Pancreas (tissue), 10 donors: ENCODE measurements at regions not wholly inside any gene's neighbourhood (a gene's known extent, or its start where the extent isn't known, plus 50 kb on each side); places are given as distances from the start of the nearest gene placed in this dataset.

Experiments
- ATAC-seq, 4 donors: fragments of 200-7000 bp; cut with Tn5 transposase; one replicate each; pipeline versions ENCODE4 v1.8.0 to v1.9.1; 2020; ENCODE audit warnings: mild to moderate bottlenecking in 4 of 4, moderate library complexity in 4 of 4
- DNase-seq, 6 donors: peaks; one replicate each; pipeline ENCODE4 v3.0.0-alpha.2; 2020
- FAIRE-seq: peaks from 2 replicates; lab custom pipeline; 2012; peaks lifted over from hg19 to GRCh38; lab: Jason Lieb, UNC
- H3K27ac ChIP-seq, 4 donors: fragments of 200-600 bp; sonication (generic); 1 replicate in 3 of 4; 2 replicates in 1 of 4; pipeline versions ENCODE4 v1.5.0 to v1.8.0; 2020
- H3K27me3 ChIP-seq, 4 donors: fragments of 200-600 bp; one replicate each; pipeline ENCODE4 v1.8.0; 2021
- H3K36me3 ChIP-seq, 3 donors: fragments of 200-600 bp; sonication (generic) in 1 of 3; one replicate each; pipeline versions ENCODE4 v1.5.0 to v1.8.0; 2020 to 2021
- H3K4me1 ChIP-seq, 3 donors: fragments of 200-600 bp; one replicate each; pipeline ENCODE4 v1.8.0; 2021
- H3K4me3 ChIP-seq, 4 donors: fragments of 200-600 bp; sonication (generic) in 2 of 4; one replicate each; pipeline versions ENCODE4 v1.5.0 to v1.8.0; 2020 to 2021
- H3K9me3 ChIP-seq, 4 donors: fragments of 200-600 bp; one replicate each; pipeline ENCODE4 v1.8.0; 2021
- CTCF ChIP-seq, 4 donors: fragments of 200-600 bp; sonication (generic) in 3 of 4; IDR thresholded peaks; one replicate each; pipeline versions ENCODE4 v1.5.0 to v1.8.0; 2021; ENCODE audit warnings: antibody characterized with exemption in 4 of 4
- WGBS, 2 donors: extraction: QIAGEN DNeasy Blood & Tissue Kit; methylation state at CpG; one replicate each; pipeline ENCODE4 v1.1.7; 2013; 5-methylcytosine and 5-hydroxymethylcytosine counted together
- intact Hi-C, 3 donors: fragments of 100-400 bp; cut with DNase I; formaldehyde crosslinking; loops; one replicate each; pipeline versions ENCODE4 v1.11.1 to v1.14.2; 2022
- donor health status: healthy with polysubstance abuse.
- donor health status: DM: no; HTN: no; CAD: no; lungs with moderate emphysema.
- donor health status: DM: no; HTN: no; CAD: no.
- donor health status: control.
- donor health status: control.
- donor health status: Bipolar disorder and iron deficiency.
- donor health status: DM: yes; HTN: yes; CAD: no.
- donor health status: DM: no; HTN: no; CAD: no.
- donor health status: DM: no; HTN: no; CAD: no.
- donor health status: DM: yes; HTN: yes; CAD: no.

GRCh38 chr5:110264661-110265060 lies 461.8 kb downstream of the TMEM232 start:
- intact Hi-C loops: no loop called here
- no peak for FAIRE-seq
- DNase-seq: no peak
- Histone ChIP-seq H3K4me3 (no peak overlapping the region), H3K36me3 (no peaks in the 10 kb centered on the region), H3K9me3 (no peaks in the 10 kb centered on the region), H3K27ac (no peak overlapping the region), H3K27me3 (no peaks in the 10 kb centered on the region), H3K4me1 (no peaks in the 10 kb centered on the region)
- no peak for ATAC-seq
- 41 to 56% methylated on average over 1 of the region's 1 CpG for whole genome bisulfite sequencing, 2 donors
- TF ChIP-seq CTCF (IDR thresholded peaks at IDR 0.05): no peak

GRCh38 chr5:110265162-110265561 lies 461.3 kb downstream of the TMEM232 start:
- Histone ChIP-seq H3K27me3 (no peaks in the 10 kb centered on the region), H3K9me3 (no peaks in the 10 kb centered on the region), H3K4me3 (no peak overlapping the region), H3K27ac (no peak overlapping the region), H3K36me3 (no peaks in the 10 kb centered on the region), H3K4me1 (no peaks in the 10 kb centered on the region)
- no peak for DNase-seq
- 87 to 97% methylated on average over 2 of the region's 2 CpGs for WGBS, 2 donors
- intact Hi-C loops: no loop called here
- FAIRE-seq: no peak
- no peak for ATAC-seq
- no peak for TF ChIP-seq CTCF (IDR thresholded peaks at IDR 0.05)

GRCh38 chr5:110267714-110268113 lies 458.8 kb downstream of the TMEM232 start:
- no peak for TF ChIP-seq CTCF (IDR thresholded peaks at IDR 0.05)
- 80 to 89% methylated on average over 9 of the region's 9 CpGs for WGBS, 2 donors
- Histone ChIP-seq H3K9me3 (no peaks in the 10 kb centered on the region), H3K4me3 (no peak overlapping the region), H3K36me3 (no peaks in the 10 kb centered on the region), H3K4me1 (no peaks in the 10 kb centered on the region), H3K27me3 (no peaks in the 10 kb centered on the region), H3K27ac (no peak overlapping the region)
- intact Hi-C loops: no loop called here
- DNase-seq (no peak), FAIRE-seq (no peak), ATAC-seq (no peak)

- no peak for DNase-seq
- Histone ChIP-seq H3K4me1 (no peaks in the 10 kb centered on the region), H3K27me3 (no peaks in the 10 kb centered on the region), H3K4me3 (no peak overlapping the region), H3K27ac (no peak overlapping the region), H3K9me3 (no peaks in the 10 kb centered on the region), H3K36me3 (no peaks in the 10 kb centered on the region)
- no peak for TF ChIP-seq CTCF (IDR thresholded peaks at IDR 0.05)
- no peak for ATAC-seq
- intact Hi-C loops: no loop called here
- FAIRE-seq: no peak
These were observed 458.2 kb downstream of the TMEM232 start for GRCh38 chr5:110268283-110268682.

- Histone ChIP-seq H3K27me3 (no peaks in the 10 kb centered on the region), H3K36me3 (no peaks in the 10 kb centered on the region), H3K9me3 (no peaks in the 10 kb centered on the region), H3K4me1 (no peaks in the 10 kb centered on the region), H3K4me3 (no peak overlapping the region), H3K27ac (no peak overlapping the region)
- FAIRE-seq (no peak), DNase-seq (no peak), ATAC-seq (no peak)
- 71 to 82% methylated on average over 1 of the region's 1 CpG for WGBS, 2 donors
- intact Hi-C loops: no loop called here
- no peak for TF ChIP-seq CTCF (IDR thresholded peaks at IDR 0.05)
These were observed 457.5 kb downstream of the TMEM232 start for GRCh38 chr5:110268985-110269384.
